HCT116 (cell line): ENCODE measurements at regions not wholly inside any gene's neighbourhood (a gene's known extent, or its start where the extent isn't known, plus 50 kb on each side); places are given as distances from the start of the nearest gene placed in this dataset.

ENCODE experiments used
- ATAC-seq: fragments of 200-7000 bp; cut with Tn5 transposase; 2 replicates; pipeline ENCODE4 v1.9.1; 2020; ENCODE audit warnings: mild to moderate bottlenecking, moderate library complexity
- BruUV-seq: library from RNA; stranded (reverse); fragments of 400-500 nt; replicated peaks from 2 replicates; lab custom pipeline; 2021; lab: Mats Ljungman, UMichigan
- CTCF ChIA-PET: fragments of 300-600 bp; sonication (Branson Sonifier 250); formaldehyde crosslinking; loops from one replicate; lab custom pipeline; 2021; ENCODE audit warnings: antibody characterized with exemption; lab: Charles Lee
- POLR2A ChIA-PET: fragments of 300-600, 350-600 bp; sonication (Branson Sonifier 250); formaldehyde crosslinking; loops from one replicate; lab custom pipeline; 2021; ENCODE audit warnings: antibody characterized with exemption; lab: Charles Lee
- RAD21 ChIA-PET, 2 experiments: fragments of 300-600 bp; sonication (Branson Sonifier 250); formaldehyde crosslinking; loops; one replicate each; lab custom pipeline; 2023; ENCODE audit warnings: low total read pairs in 2 of 2; ENCODE audit not compliant: uncharacterized antibody in 2 of 2, unreplicated experiment in 2 of 2, low non-redundant PET in 1 of 2; lab: Charles Lee
- DNase-seq: peaks from one replicate; pipeline ENCODE4 v3.0.0-alpha.2; 2010; ENCODE audit warnings: low read depth, low spot score
- H2AFZ ChIP-seq: fragments of 200-600 bp; shearing (Covaris generic), sonication (generic); 2 replicates; pipeline ENCODE4 v1.6.1; 2017; ENCODE audit warnings: low read depth, mixed run types, mixed read lengths, antibody characterized with exemption, low read length; ENCODE audit not compliant: poor library complexity, severe bottlenecking
- H3K27ac ChIP-seq: 2 replicates; pipeline ENCODE4 v1.5.1; 2012; ENCODE audit warnings: low read depth, low read length
- H3K27me3 ChIP-seq: fragments of 200-600 bp; sonication (generic); 2 replicates; pipeline ENCODE4 v1.6.1; 2016; ENCODE audit warnings: mixed run types, low read length, mixed read lengths; ENCODE audit not compliant: insufficient read depth
- H3K36me3 ChIP-seq, 2 experiments: fragments of 200-500 bp in 1 of 2; fragments of 200-600 bp in 1 of 2; sonication (Bioruptor generic) in 1 of 2; sonication (generic) in 1 of 2; 2 replicates each; pipeline versions ENCODE4 v1.5.1 to v1.6.1; 2014 to 2016; ENCODE audit warnings: low read length in 2 of 2, inconsistent platforms in 1 of 2, mixed read lengths in 1 of 2, mixed run types in 1 of 2; ENCODE audit not compliant: insufficient read depth in 2 of 2, control insufficient read depth in 1 of 2
- H3K4me1 ChIP-seq, 2 experiments: fragments of 200-600 bp in 1 of 2; sonication (generic) in 1 of 2; 2 replicates each; pipeline versions ENCODE4 v1.5.1 to v1.6.1; 2012 to 2017; ENCODE audit warnings: low read length in 2 of 2, inconsistent platforms in 1 of 2, mild to moderate bottlenecking in 1 of 2, mixed read lengths in 1 of 2, mixed run types in 1 of 2, moderate library complexity in 1 of 2; ENCODE audit not compliant: insufficient read depth in 2 of 2, control insufficient read depth in 1 of 2
- H3K4me2 ChIP-seq: fragments of 200-600 bp; sonication (generic); 2 replicates; pipeline ENCODE4 v1.6.1; 2017; ENCODE audit warnings: mixed run types, low read length, mixed read lengths
- H3K4me3 ChIP-seq, 2 experiments: fragments of 200-600 bp in 1 of 2; sonication (generic) in 1 of 2; replicated peaks in 1 of 2; 2 replicates each; pipeline ENCODE4 v1.5.1; 2011 to 2016; ENCODE audit warnings: low read length in 2 of 2, control low read depth in 1 of 2, low read depth in 1 of 2, mild to moderate bottlenecking in 1 of 2, mixed read lengths in 1 of 2, mixed run types in 1 of 2
- H3K79me2 ChIP-seq: fragments of 200-600 bp; sonication (generic); 2 replicates; pipeline ENCODE4 v1.6.1; 2017; ENCODE audit warnings: mild to moderate bottlenecking, mixed run types, low read length, moderate library complexity, mixed read lengths; ENCODE audit not compliant: insufficient read depth
- H3K9ac ChIP-seq: fragments of 200-600 bp; sonication (generic); 2 replicates; pipeline ENCODE4 v1.6.1; 2016; ENCODE audit warnings: low read length, mixed read lengths
- H3K9me2 ChIP-seq: fragments of 200-600 bp; sonication (generic), shearing (Covaris generic); 2 replicates; pipeline ENCODE4 v1.6.1; 2017; ENCODE audit warnings: mixed run types, mild to moderate bottlenecking, moderate library complexity; ENCODE audit not compliant: insufficient read depth
- H3K9me3 ChIP-seq, 2 experiments: fragments of 200-500 bp in 1 of 2; fragments of 200-600 bp in 1 of 2; sonication (Bioruptor generic) in 1 of 2; sonication (generic) in 1 of 2; 2 replicates each; pipeline ENCODE4 v1.6.1; 2014 to 2017; ENCODE audit warnings: low read length in 2 of 2, mixed read lengths in 2 of 2, inconsistent platforms in 1 of 2, low read depth in 1 of 2, mild to moderate bottlenecking in 1 of 2, mixed run types in 1 of 2, moderate library complexity in 1 of 2; ENCODE audit not compliant: control insufficient read depth in 1 of 2, insufficient read depth in 1 of 2
- H4K20me1 ChIP-seq: fragments of 200-600 bp; sonication (generic), shearing (Covaris generic); 2 replicates; pipeline ENCODE4 v1.6.1; 2017; ENCODE audit warnings: mixed run types, mild to moderate bottlenecking, moderate library complexity; ENCODE audit not compliant: insufficient read depth
- CEBPB ChIP-seq: IDR thresholded peaks from 2 replicates; pipeline ENCODE4 v1.6.1; 2012; ENCODE audit warnings: low read depth
- CTCF ChIP-seq, 3 experiments: fragments of 200-600 bp in 1 of 3; sonication (generic) in 1 of 3; IDR thresholded peaks in 2 of 3; conservative IDR thresholded peaks in 1 of 3; 2 replicates each; pipeline ENCODE4 v1.5.1; 2012 to 2017; ENCODE audit warnings: low read depth in 2 of 3, low read length in 2 of 3, antibody characterized with exemption in 1 of 3, borderline replicate concordance in 1 of 3, control low read depth in 1 of 3, mild to moderate bottlenecking in 1 of 3, mixed read lengths in 1 of 3, mixed run types in 1 of 3, moderate library complexity in 1 of 3; ENCODE audit not compliant: insufficient read depth in 1 of 3
- EZH2 ChIP-seq: fragments of 200-600 bp; sonication (generic); IDR thresholded peaks from 2 replicates; pipeline ENCODE4 v1.6.1; 2017; ENCODE audit warnings: antibody characterized with exemption, mixed run types
- EZH2phosphoT487 ChIP-seq: fragments of 200-600 bp; IDR thresholded peaks from 2 replicates; pipeline ENCODE4 v1.6.1; 2018; ENCODE audit warnings: antibody characterized with exemption, borderline replicate concordance
- FOSL1 ChIP-seq: IDR thresholded peaks from 2 replicates; pipeline ENCODE4 v1.6.1; 2012; ENCODE audit warnings: low read depth
- POLR2A ChIP-seq: IDR thresholded peaks from 2 replicates; pipeline ENCODE4 v1.7.0; 2011; ENCODE audit warnings: borderline replicate concordance; ENCODE audit not compliant: insufficient read depth, insufficient read length; ENCODE audit errors: extremely low read depth
- POLR2AphosphoS5 ChIP-seq: IDR thresholded peaks from 2 replicates; pipeline ENCODE4 v1.6.1; 2011; ENCODE audit warnings: mild to moderate bottlenecking, low read depth, low read length, moderate library complexity
- RAD21 ChIP-seq: IDR thresholded peaks from 2 replicates; pipeline ENCODE4 v1.6.1; 2012; ENCODE audit warnings: low read depth, mild to moderate bottlenecking
- TCF7L2 ChIP-seq: IDR thresholded peaks from 2 replicates; pipeline ENCODE4 v1.7.0; 2011; ENCODE audit warnings: borderline replicate concordance, inconsistent platforms; ENCODE audit not compliant: insufficient read depth, insufficient read length; ENCODE audit errors: extremely low read depth
- ZBTB33 ChIP-seq: IDR thresholded peaks from 2 replicates; pipeline ENCODE4 v1.6.1; 2011; ENCODE audit warnings: mild to moderate bottlenecking, low read length, moderate library complexity; ENCODE audit not compliant: insufficient replicate concordance; ENCODE audit errors: extremely low read depth
- intact Hi-C: fragments of 100-400 bp; cut with micrococcal nuclease; formaldehyde crosslinking; loops from 2 replicates; pipeline ENCODE4 v1.10.0; 2022

- H3K9ac ChIP-seq = no peak overlapping the region
- no peak for TF ChIP-seq POLR2A
- TF ChIP-seq EZH2phosphoT487 = no peak
- TF ChIP-seq FOSL1 = no peak
- TF ChIP-seq CTCF (IDR thresholded peaks at IDR 0.05 in 2 of 3, conservative IDR thresholded peaks at IDR 0.05 in 1 of 3; ENCODE audit: borderline replicate concordance in 1 of 3, insufficient read depth in 1 of 3, low read depth in 2 of 3, low read length in 2 of 3) = peak; percentile 29 to 55 (median 55); a peak in 5 of 6 replicates
- no peak for TF ChIP-seq POLR2AphosphoS5
- no peak for TF ChIP-seq EZH2
- no peak for TF ChIP-seq CEBPB
- no peak for TF ChIP-seq ZBTB33
- no peak for TF ChIP-seq TCF7L2
- TF ChIP-seq RAD21 = peak; percentile 46; the same call in 1 of the 2 replicates
- intact Hi-C loops = no loop called here
- RAD21 ChIA-PET = no interaction called here
- no peak overlapping the region for H2AFZ ChIP-seq
- CTCF ChIA-PET = no interaction called here
- no peak overlapping the region for H3K4me2 ChIP-seq
- BruUV-seq = no TSS peak
- DNase-seq (peak; percentile 8), ATAC-seq (peak; percentile 61; the same call in 1 of the 2 replicates)
- POLR2A ChIA-PET = no interaction called here
- H3K27ac ChIP-seq = no peak overlapping the region
- no peaks in the 10 kb centered on the region for H4K20me1 ChIP-seq
- no peaks in the 10 kb centered on the region for H3K9me3 ChIP-seq
- H3K79me2 ChIP-seq = no peaks in the 10 kb centered on the region
- no peaks in the 10 kb centered on the region for H3K4me1 ChIP-seq
- no peaks in the 10 kb centered on the region for H3K36me3 ChIP-seq
- H3K9me2 ChIP-seq = no peaks in the 10 kb centered on the region
- peaks cover 18% of the 10 kb centered on the region for H3K27me3 ChIP-seq
- no peak overlapping the region for H3K4me3 ChIP-seq
Observed at GRCh38 chr6:125512621-125513020, 210.9 kb upstream of the HDDC2 start.
